ENCODE measurements at regions not wholly inside any gene's neighbourhood (a gene's known extent, or its start where the extent isn't known, plus 50 kb on each side); places are given as distances from the start of the nearest gene placed in this dataset.
A peak's percentile ranks its signal among the peaks of the same experiment; 100 is the strongest.
"Not testable (repeated sequence)": the region's sequence is repeated elsewhere in the genome, so short reads cannot be mapped to it uniquely, and the experiment has no call there.

GRCh38 chr16:55016515-55016914 lies 85.8 kb downstream of the IRX5 start:
- DNase-seq = no peak

- no peak for DNase-seq
These were observed 86.7 kb downstream of the IRX5 start for GRCh38 chr16:55017321-55017720.

- no peak for DNase-seq
These were observed 88.2 kb downstream of the IRX5 start for GRCh38 chr16:55018881-55019280.

GRCh38 chr16:55019419-55020131 lies 88.9 kb downstream of the IRX5 start:
- DNase-seq = no peak

GRCh38 chr16:55021595-55022475 lies 91.2 kb downstream of the IRX5 start:
- no peak for DNase-seq

GRCh38 chr16:55027260-55027659 lies 96.6 kb downstream of the IRX5 start:
- not testable (repeated sequence) for DNase-seq

GRCh38 chr16:55029509-55029908 lies 98.8 kb downstream of the IRX5 start:
- DNase-seq = no peak

GRCh38 chr16:55030944-55031343 lies 100.3 kb downstream of the IRX5 start:
- no peak for DNase-seq

- DNase-seq = no peak
These were observed 100.8 kb downstream of the IRX5 start for GRCh38 chr16:55031481-55031880.

GRCh38 chr16:55033225-55034156 lies 102.8 kb downstream of the IRX5 start:
- no peak for DNase-seq

GRCh38 chr16:55035029-55035428 lies 104.4 kb downstream of the IRX5 start:
- peak; percentile 16 to 52 (median 39) for DNase-seq

GRCh38 chr16:55035956-55036355 lies 105.3 kb downstream of the IRX5 start:
- no peak for DNase-seq

GRCh38 chr16:55036371-55036821 lies 105.7 kb downstream of the IRX5 start:
- DNase-seq = no peak

- DNase-seq = no peak
These were observed 106.4 kb downstream of the IRX5 start for GRCh38 chr16:55037046-55037445.

- no peak for DNase-seq
These were observed 107.3 kb downstream of the IRX5 start for GRCh38 chr16:55037966-55038365.

- DNase-seq = no peak
These were observed 108.4 kb downstream of the IRX5 start for GRCh38 chr16:55039042-55039441.

GRCh38 chr16:55039511-55039910 lies 108.8 kb downstream of the IRX5 start:
- DNase-seq = no peak

- DNase-seq = no peak
These were observed 109.3 kb downstream of the IRX5 start for GRCh38 chr16:55039931-55040330.

- no peak for DNase-seq
These were observed 109.9 kb downstream of the IRX5 start for GRCh38 chr16:55040366-55041086.

- DNase-seq = no peak
These were observed 111.0 kb downstream of the IRX5 start for GRCh38 chr16:55041540-55042234.
